Thymus (tissue), 11 donors: ENCODE measurements at regions not wholly inside any gene's neighbourhood (a gene's known extent, or its start where the extent isn't known, plus 50 kb on each side); places are given as distances from the start of the nearest gene placed in this dataset.

ENCODE experiments used
- DNase-seq, 9 donors: peaks; one replicate each; pipeline ENCODE4 v3.0.0-alpha.2; 2013; ENCODE audit warnings: low spot score in 9 of 9, low read depth in 6 of 9, missing footprints in 1 of 9
- H3K27ac ChIP-seq, 2 donors: one replicate each; pipeline ENCODE4 v1.5.1; 2013; ENCODE audit warnings: control low read depth in 1 of 2, low read depth in 1 of 2, low read length in 1 of 2, mild to moderate bottlenecking in 1 of 2, moderate library complexity in 1 of 2
- H3K27me3 ChIP-seq, 2 donors: one replicate each; pipeline ENCODE4 v1.5.1; 2013; ENCODE audit warnings: low read length in 1 of 2; ENCODE audit not compliant: control insufficient read depth in 2 of 2, insufficient read depth in 1 of 2
- H3K36me3 ChIP-seq, 2 donors: one replicate each; pipeline ENCODE4 v1.5.1; 2013; ENCODE audit warnings: low read length in 1 of 2, mild to moderate bottlenecking in 1 of 2, moderate library complexity in 1 of 2; ENCODE audit not compliant: control insufficient read depth in 2 of 2, insufficient read depth in 2 of 2
- H3K4me1 ChIP-seq, 2 donors: one replicate each; pipeline ENCODE4 v1.5.1; 2013; ENCODE audit warnings: low read length in 2 of 2; ENCODE audit not compliant: control insufficient read depth in 2 of 2, insufficient read depth in 2 of 2
- H3K4me3 ChIP-seq, 2 donors: one replicate each; pipeline ENCODE4 v1.5.1; 2013; ENCODE audit warnings: low read length in 2 of 2, control low read depth in 1 of 2, mild to moderate bottlenecking in 1 of 2
- H3K9me3 ChIP-seq, 2 donors: one replicate each; pipeline ENCODE4 v1.5.1; 2013; ENCODE audit warnings: low read length in 1 of 2, mild to moderate bottlenecking in 1 of 2; ENCODE audit not compliant: control insufficient read depth in 2 of 2, insufficient read depth in 1 of 2
- WGBS: extraction: QIAGEN DNeasy Blood & Tissue Kit; methylation state at CpG from one replicate; pipeline ENCODE4 v1.1.7; 2013; 5-methylcytosine and 5-hydroxymethylcytosine counted together
- donor health status: healthy.

- Histone ChIP-seq H3K9me3 (peaks cover 0 to 3% of the 10 kb centered on the region in 2 donors), H3K4me3 (no peak overlapping the region), H3K4me1 (no peaks in the 10 kb centered on the region), H3K27me3 (no peaks in the 10 kb centered on the region), H3K36me3 (no peaks in the 10 kb centered on the region), H3K27ac (no peak overlapping the region)
- 89% methylated on average over 4 of the region's 4 CpGs for WGBS
- DNase-seq = no peak
Measured at GRCh38 chr7:19249281-19249680, 104.1 kb upstream of the FERD3L start.

- H3K4me3 ChIP-seq = no peak overlapping the region
- H3K27me3 ChIP-seq = no peaks in the 10 kb centered on the region
- no peaks in the 10 kb centered on the region for H3K36me3 ChIP-seq
- no peak overlapping the region for H3K27ac ChIP-seq
- peaks cover 0 to 3% of the 10 kb centered on the region in 2 donors for H3K9me3 ChIP-seq
- no peaks in the 10 kb centered on the region for H3K4me1 ChIP-seq
- 43% methylated on average over 2 of the region's 2 CpGs for WGBS
- DNase-seq = no peak
Measured at GRCh38 chr7:19248681-19249080, 103.5 kb upstream of the FERD3L start.

GRCh38 chr7:19248115-19248514 is 102.9 kb upstream of the FERD3L start:
- H3K36me3 ChIP-seq = no peaks in the 10 kb centered on the region
- WGBS = 95% methylated on average over 2 of the region's 2 CpGs

GRCh38 chr7:19247017-19247416 is 101.8 kb upstream of the FERD3L start:
- H3K36me3 ChIP-seq = no peaks in the 10 kb centered on the region
- WGBS = 91% methylated on average over 1 of the region's 1 CpG
- H3K4me3 ChIP-seq = no peak overlapping the region
- peaks cover 0 to 7% of the 10 kb centered on the region in 2 donors for H3K9me3 ChIP-seq
- DNase-seq = no peak
- no peaks in the 10 kb centered on the region for H3K27me3 ChIP-seq
- no peaks in the 10 kb centered on the region for H3K4me1 ChIP-seq
- H3K27ac ChIP-seq = no peak overlapping the region

More at GRCh38 chr7:19248115-19248514, 102.9 kb upstream of the FERD3L start:
- peaks cover 0 to 3% of the 10 kb centered on the region in 2 donors for H3K9me3 ChIP-seq
- no peak overlapping the region for H3K27ac ChIP-seq
- H3K27me3 ChIP-seq = no peaks in the 10 kb centered on the region
- no peak for DNase-seq
- no peak overlapping the region for H3K4me3 ChIP-seq
- H3K4me1 ChIP-seq = no peaks in the 10 kb centered on the region

GRCh38 chr7:19242246-19242645 is 97.0 kb upstream of the FERD3L start:
- Histone ChIP-seq H3K36me3 (no peaks in the 10 kb centered on the region), H3K4me3 (no peak overlapping the region), H3K9me3 (peaks cover 0 to 7% of the 10 kb centered on the region in 2 donors), H3K27ac (no peak overlapping the region), H3K4me1 (no peaks in the 10 kb centered on the region), H3K27me3 (no peaks in the 10 kb centered on the region)
- DNase-seq = no peak
- 84% methylated on average over 2 of the region's 2 CpGs for WGBS

GRCh38 chr7:19239951-19240350 is 94.7 kb upstream of the FERD3L start:
- no peak for DNase-seq
- H3K36me3 ChIP-seq = no peaks in the 10 kb centered on the region
- H3K4me1 ChIP-seq = no peaks in the 10 kb centered on the region
- H3K9me3 ChIP-seq = peaks cover 0 to 4% of the 10 kb centered on the region in 2 donors
- no peak overlapping the region for H3K4me3 ChIP-seq
- no peak overlapping the region for H3K27ac ChIP-seq
- WGBS = 92% methylated on average over 3 of the region's 3 CpGs
- H3K27me3 ChIP-seq = no peaks in the 10 kb centered on the region

GRCh38 chr7:19235680-19236079 is 90.5 kb upstream of the FERD3L start:
- 96% methylated on average over 5 of the region's 5 CpGs for WGBS
- Histone ChIP-seq H3K27me3 (no peaks in the 10 kb centered on the region), H3K36me3 (no peaks in the 10 kb centered on the region), H3K27ac (no peak overlapping the region), H3K9me3 (no peaks in the 10 kb centered on the region), H3K4me3 (no peak overlapping the region), H3K4me1 (no peaks in the 10 kb centered on the region)
- no peak for DNase-seq

GRCh38 chr7:19224951-19225350 is 79.7 kb upstream of the FERD3L start:
- Histone ChIP-seq H3K27ac (no peak overlapping the region), H3K36me3 (no peaks in the 10 kb centered on the region), H3K4me3 (no peak overlapping the region), H3K9me3 (no peaks in the 10 kb centered on the region), H3K27me3 (no peaks in the 10 kb centered on the region), H3K4me1 (no peaks in the 10 kb centered on the region)
- 90% methylated on average over 2 of the region's 2 CpGs for WGBS
- DNase-seq = no peak

- no peak overlapping the region for H3K4me3 ChIP-seq
- DNase-seq = no peak
- H3K27me3 ChIP-seq = no peaks in the 10 kb centered on the region
- no peaks in the 10 kb centered on the region for H3K4me1 ChIP-seq
- H3K27ac ChIP-seq = no peak overlapping the region
- no peaks in the 10 kb centered on the region for H3K9me3 ChIP-seq
- no peaks in the 10 kb centered on the region for H3K36me3 ChIP-seq
Measured at GRCh38 chr7:19215412-19215811, 70.2 kb upstream of the FERD3L start.

GRCh38 chr7:19213746-19214145 is 68.5 kb upstream of the FERD3L start:
- no peaks in the 10 kb centered on the region for H3K36me3 ChIP-seq
- WGBS = 92% methylated on average over 6 of the region's 6 CpGs
- DNase-seq = no peak
- H3K4me1 ChIP-seq = no peaks in the 10 kb centered on the region
- no peaks in the 10 kb centered on the region for H3K9me3 ChIP-seq
- H3K27ac ChIP-seq = no peak overlapping the region
- no peaks in the 10 kb centered on the region for H3K27me3 ChIP-seq
- no peak overlapping the region for H3K4me3 ChIP-seq
